Dedifferentiated amniotic fluid mesenchymal stem cell (primary cell): ENCODE measurements at regions not wholly inside any gene's neighbourhood (a gene's known extent, or its start where the extent isn't known, plus 50 kb on each side); places are given as distances from the start of the nearest gene placed in this dataset.
"Not testable (repeated sequence)": the region's sequence is repeated elsewhere in the genome, so short reads cannot be mapped to it uniquely, and the experiment has no call there.

Source experiments
- DNase-seq: peaks from one replicate; pipeline ENCODE4 v3.0.0-alpha.2; 2016; ENCODE audit errors: extremely low spot score

DNA sequence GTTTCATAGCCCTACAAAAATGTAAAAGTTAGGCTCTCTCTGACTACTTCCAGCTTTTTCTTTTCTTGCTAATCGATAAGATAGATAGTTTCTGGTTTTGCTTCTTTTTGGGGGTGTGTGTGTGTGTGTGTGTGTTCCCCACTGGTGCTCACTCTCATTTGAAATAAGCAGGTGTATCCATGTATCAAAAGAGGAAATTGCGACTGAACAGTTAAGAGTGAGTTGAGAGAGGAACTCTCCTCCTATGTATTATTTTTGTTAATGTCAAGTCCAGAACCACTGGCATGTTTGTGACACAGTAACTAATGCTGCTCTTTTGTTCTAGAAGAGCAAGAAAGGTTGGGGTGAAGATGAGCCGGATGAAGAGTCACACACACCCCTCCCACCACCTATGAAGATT, 96.7 kb upstream of the UMPS start:
- no peak for DNase-seq

DNA sequence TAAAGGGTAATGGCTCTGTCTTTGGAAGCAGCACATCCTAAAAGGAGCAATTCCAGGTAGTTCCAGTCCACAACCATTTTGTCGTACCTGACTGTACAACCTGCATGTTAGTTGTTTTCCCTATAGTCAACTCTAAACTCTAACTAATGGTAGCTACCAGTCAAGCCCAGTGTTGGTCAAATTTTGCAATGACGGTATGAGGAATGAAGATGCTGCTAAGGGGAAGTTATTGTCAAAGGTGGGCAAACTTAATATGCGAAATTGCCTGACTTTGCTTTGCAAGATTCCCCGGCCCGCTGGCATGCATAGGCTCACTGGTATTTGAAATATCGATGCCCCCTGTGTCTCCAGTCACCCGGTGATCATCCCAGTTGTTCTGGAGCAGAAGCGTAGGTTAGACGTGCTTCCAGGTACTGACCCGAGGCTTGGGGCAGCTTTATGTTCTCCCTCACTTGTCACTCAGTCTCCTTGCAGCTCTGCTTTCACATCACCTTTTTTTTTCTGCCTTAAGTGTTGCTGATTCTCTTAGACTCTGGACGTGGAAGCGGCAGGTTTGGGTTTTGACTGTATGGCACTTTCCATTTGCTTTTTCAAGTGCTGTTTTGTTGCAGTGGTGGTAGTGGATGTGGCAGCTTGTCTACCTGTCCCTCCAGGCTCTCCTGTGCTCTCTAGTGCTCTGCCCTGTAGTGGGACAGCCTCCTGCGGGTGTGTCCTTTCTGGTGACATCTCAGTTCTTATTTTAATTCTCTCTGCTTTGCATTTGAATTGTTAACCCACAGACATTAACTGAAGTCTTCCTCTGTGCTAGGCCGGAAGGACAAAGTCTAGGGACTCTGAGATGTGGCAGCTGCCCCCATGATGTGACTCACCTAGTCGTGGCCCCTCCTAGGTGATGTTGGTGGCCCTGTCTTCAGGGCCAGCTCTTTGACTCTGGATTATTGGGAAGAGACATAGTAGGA, 95.8 kb upstream of the UMPS start:
- no peak for DNase-seq

DNA sequence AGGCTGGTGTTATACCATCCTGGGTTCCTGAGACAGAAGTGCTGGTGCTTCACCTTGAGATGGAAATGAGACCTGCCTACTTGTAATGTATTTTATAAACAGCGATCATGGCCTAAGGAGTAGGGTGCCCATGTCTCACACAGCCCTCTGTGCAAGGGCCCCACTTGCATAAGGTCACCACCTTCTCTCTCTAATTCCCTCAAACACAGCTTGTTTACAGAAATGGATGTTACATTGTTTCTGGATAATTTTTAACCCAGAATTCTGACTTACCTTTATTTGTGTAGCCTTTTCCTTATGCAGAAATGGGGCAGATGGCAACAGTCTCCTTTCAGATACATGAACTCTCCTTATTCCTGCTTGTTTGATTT, 95.1 kb upstream of the UMPS start:
- DNase-seq: no peak

DNA sequence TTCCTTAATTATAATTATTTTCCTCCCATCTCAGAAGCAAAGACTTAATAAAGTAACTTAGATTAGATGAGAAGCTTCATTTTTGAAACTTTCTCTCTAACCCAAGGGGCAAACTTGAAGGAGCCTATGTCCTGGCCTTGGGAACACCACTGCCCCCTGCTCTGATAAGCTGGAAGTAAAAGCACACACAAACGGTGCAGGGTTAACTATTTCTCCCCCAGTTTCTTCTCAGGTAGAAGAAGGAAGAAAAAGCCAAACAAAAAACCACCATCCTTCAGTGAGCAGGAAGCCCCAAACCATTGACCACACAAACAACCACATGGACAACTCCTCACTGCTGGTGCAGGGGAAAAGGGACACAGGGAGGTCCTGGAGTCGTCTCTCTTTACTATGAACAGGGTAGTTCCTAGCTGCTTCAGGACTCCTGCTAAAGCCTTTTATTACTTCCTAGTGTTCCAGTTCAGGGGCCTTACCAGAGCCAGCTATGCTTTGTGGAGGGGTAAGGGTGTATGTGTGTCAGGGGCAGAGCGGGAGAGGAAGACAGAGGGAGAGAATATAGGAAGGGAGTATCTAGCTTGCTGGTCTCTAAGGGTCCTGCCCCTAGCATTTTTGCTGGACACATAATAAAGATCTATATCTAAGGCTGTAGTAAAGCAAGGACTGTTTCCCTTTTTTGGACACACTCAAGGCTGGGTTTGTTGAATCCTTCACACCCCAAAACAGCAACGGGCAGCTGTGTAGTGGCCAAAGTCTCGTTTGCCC, 94.0 kb upstream of the UMPS start:
- DNase-seq: no peak

DNA sequence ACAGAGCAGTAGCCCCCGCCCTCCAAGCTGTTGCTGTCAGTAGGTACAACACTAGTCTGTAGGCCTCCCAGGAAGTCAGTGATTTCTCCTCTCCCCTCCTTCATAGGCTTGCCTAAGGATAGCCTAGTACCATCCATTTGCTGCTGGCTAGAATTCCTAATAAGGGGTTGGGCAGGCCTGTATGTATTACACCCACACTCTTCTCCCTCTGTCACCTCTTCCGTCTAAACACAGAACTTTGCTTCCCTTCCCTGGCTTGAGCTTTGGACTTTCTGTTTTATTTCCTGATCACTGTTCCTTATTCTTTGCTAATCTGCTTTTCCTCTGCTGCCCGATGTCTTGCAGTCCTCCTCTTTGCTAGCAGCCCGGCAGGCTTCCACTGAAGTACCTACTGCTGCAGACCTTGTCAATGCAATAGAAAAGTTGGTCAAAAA, 93.4 kb upstream of the UMPS start:
- no peak for DNase-seq

DNA sequence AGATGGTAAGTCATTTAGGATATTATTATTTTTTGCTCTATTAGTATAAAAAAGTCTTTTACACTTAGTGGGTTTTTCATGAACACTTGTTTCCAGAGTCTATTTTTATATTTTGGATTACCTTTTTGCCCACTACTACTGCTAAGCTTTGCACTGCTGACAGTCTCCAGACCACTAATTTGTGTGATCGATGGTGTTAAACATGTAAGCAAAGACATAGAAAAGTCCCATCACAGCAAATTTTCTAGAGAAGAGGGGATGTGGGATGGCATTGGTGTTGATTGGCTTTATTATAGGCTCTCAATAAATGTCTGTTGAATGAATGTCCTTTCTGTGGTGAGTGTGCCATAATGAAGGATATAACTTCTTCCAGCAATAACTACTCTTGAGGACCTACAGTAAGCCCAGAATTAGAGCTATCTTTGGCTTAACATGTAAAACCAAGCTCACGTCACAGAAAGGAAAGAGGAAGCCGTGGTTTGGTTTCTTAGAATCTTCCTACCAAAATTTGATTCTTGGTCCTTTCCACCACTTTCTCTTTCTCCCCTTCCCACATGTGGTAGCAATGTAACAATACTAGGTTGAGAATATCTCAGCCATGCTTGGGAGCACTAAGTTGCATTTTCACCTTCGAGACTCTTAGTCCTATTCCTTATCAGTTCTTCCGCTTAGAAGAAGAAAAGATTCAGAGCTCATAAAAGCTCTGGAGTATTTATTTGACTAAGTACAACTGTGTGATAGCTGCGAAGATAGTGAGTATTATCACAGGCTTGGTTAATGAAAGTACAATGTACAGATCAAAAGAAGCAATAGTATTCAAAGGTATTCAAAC, 90.6 kb upstream of the UMPS start:
- no peak for DNase-seq

DNA sequence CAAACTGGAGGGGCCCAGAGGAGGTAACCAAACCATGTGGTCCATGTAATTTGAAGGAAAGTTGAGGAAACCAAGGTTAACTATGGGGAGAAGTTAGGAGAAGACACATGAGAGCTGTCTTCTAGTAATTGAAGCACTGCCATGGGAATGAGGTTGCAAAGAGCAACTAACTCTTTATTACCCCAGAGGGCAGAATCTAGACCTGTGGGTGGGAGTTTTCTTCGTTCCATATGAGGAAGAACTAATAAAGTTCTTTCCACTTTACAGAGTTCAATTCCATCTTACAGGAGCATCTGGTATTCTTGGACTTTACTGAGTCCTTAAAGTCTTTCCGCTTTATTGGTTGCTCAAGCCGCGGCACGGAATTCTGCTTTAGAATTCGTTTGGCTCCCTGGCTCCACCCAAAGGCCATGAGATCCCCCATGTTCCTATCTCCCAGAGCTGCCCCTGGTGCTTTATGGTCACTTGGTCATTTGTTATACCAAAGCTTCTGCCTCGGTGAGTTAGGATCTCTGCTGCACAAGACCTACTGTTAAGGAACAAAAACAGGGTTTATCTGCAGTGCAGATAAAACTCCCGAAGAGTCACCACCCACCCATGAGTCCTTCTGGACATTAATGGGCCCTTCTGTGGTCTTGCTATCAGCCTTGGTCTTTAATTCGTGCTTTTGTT, 89.5 kb upstream of the UMPS start:
- no peak for DNase-seq

DNA sequence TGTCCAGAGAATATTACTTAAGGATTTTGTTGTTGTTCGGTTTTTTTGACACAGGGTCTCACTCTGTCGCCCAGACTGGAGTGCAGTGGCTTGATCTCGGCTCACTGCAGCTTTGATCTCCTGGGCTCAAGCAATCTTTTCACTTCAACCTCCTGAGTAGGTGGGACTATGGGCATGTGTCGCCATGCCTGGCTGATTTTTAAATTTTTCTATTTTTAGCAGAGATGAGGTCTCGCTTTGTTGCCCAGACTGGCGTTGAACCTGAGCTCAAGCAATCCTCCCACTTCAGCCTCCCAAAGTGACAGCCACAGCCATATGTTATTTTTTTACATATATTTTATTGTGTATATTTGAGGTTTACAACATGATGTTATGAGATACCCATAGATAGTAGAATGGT, 86.8 kb upstream of the UMPS start:
- DNase-seq: no peak

DNA sequence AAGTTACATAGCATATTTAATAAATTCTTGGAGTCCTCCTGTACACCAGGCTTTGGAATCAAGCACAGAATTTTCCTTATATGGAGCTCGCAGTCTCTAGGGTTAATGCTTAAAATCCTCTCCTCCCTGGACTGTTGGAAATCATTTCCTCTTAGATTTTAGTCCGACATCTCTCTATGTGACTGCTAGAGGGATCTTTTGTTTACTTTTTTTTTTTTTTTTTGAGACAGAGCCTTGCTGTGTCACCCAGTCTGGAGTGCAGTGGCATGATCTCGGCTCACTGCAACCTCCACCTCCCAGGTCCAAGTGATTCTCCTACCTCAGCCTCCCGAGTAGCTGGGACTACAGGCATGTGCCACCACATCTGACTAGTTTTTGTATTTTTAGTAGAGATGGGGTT, 84.1 kb upstream of the UMPS start:
- not testable (repeated sequence) for DNase-seq

DNA sequence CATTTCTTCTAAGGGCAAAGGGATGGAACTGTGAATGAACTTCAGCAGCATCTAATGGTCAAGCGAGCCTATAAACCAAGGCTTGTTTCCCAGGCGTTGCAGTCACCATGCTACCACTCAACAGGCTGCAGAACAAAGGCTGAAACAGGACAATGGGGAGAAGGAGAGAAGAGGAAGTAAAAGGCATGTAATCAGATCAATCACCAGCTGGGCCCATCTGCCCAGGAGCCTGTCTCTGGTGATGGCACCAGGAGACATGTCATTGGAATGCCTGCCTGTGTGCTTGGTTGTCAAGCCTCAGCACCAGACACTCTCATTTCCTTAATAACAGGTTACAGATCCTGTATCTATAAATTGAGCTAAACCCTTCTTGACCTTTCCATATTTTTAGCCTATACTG, 81.7 kb upstream of the UMPS start:
- DNase-seq: no peak

DNA sequence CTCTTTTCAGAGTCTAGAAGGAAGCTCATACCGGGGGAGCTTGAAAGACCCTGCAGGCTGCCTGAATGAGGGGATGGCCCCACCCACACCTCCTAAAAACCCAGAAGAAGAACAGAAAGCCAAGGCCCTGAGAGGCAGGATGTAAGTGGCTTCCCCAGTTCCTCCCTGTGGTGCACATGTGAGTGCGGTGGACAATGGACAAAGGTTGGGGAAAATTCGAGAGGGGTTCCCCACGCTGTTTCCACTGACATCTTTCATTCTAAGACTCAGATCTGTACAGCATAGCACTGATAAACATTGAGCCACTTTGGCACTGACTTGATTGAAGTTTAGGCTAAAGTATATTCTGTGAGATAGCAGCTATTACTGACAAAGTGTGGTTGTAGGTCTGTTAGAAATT, 79.5 kb upstream of the UMPS start:
- no peak for DNase-seq

DNA sequence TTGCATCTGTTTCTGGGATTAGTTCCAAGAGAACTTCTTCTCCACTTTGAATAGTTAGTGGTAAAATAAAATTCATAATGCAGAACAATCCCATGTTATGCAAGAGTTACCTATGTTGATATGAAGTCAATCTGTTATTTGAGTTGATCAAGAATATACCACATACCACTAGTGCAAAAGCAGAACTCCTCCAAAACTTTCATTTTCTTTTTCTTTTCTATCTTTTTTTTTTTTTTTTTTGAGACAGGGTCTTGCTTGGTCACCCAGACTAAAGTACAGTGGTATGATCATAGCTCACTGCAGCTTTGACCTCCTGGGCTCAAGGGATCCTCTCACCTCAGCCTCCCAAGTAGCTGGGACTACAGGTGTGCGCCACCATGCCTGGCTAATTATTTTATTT, 78.8 kb upstream of the UMPS start:
- not testable (repeated sequence) for DNase-seq

DNA sequence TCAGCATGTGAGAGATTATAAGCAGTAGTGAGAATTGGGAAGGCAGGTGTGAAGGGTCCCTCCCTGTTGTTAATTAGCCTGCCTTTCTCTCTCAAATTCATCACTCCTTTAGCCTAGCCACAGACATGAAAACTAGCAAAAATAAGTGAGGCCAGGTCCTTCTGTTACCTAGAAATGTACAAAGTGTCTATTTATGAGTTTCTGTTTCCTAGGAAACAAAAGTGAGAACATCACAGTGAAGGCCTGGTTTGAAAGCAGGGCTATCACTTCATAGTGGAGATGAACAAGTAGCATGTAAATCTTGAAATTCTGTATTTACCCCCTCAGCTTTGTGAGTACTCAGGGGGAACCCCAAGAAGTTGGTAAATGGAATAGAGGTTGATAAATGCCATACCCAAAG, 78.2 kb upstream of the UMPS start:
- DNase-seq: no peak

DNA sequence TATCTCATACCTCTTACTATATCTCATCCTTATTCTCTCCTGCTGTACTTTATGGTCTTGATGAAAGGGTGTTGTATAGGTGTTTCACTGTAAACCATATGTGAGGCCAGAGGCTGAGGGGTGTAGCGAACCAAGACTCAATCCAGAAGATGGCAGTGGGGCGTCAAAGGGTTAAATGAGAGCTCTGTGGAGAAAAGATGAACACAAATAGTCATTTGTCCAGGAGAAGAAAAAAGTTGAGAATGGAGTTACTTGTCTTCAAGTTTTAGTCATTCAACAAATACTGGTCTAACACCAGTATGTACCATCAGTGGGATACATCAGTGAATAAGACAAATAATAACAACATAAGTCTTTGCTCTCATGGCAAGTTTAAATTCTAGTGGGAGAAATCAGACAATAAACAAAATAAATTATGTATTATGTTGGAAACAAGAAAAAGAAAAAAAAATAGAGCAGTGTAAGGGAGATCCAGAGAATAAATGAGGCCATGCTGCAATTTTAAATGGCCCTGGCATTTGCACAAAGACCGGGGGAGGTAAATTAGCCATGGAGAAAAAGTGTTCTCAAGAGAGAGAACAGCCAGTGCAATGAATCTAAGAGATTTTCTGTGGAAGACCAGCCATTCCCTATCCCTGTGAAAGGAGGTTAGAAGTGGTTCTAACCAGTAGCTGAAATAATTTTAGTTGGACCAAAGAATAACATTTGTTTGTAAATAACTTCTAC, 77.0 kb upstream of the UMPS start:
- no peak for DNase-seq

DNA sequence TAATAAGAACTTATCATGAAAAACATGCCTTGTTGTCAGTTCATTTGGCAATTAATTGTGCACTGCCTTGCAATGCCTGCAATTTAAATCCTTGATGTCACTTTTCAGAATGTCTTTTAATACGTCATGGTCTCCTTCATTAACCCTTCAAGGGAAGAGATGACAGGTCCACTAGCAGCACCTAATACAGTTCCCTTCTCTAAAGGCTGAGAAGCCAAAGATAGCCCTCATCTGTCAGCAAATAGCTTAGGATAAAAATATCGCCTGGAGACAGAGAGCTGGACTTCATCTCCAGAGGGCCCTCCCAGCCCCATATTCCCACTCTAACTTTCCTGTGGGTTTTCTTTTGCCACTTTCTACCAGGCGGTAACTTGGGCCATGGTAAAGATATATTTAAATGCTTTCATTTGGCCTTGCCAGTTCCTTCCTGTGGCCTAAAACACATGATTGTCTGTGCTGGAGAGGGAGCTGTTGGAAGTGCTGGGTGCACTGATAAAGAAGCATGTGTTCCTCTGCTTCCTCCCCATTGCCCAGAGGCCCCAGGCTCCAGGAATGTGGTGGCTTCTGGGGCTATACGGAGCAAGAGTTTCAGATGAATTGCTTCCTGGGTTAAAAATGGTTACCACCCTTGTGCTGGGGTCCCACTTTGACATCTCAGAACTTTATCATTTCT, 76.3 kb upstream of the UMPS start:
- no peak for DNase-seq

DNA sequence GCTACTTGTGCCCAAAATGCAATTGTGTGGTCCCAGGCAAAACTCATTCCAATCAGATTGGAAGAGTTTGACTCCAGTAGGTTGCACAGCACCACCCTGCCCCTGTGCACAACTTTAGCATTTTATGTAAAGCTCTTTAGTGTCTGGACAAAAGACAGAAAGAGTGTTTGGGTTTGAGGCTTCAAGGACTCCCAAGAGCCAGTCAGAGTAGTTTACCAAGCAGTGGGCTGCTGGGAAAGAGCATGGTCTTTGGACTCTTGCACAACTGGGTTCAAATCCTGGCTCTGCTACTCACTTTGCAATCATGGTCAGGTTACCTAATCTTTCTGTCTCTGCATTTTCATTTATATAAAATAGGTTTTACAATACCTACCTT, 75.8 kb upstream of the UMPS start:
- no peak for DNase-seq

DNA sequence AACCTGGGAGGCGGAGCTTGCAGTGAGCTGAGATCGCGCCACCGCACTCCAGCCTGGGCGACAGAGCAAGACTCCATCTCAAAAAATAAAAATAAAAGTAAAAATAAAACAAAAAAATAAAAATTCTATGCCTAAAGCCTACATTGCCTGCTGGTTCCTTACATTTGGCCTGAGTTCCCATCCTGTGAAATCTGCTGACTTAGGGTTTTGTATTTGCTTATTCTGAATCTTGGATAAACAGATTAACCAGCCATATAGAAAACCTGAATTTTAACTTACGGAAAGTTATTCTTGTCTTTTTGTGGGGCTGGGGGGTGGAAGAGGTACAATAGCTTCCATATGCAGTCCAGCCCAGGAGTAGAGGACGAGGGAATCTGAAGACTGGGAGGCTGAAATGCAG, 73.7 kb upstream of the UMPS start:
- DNase-seq: no peak

DNA sequence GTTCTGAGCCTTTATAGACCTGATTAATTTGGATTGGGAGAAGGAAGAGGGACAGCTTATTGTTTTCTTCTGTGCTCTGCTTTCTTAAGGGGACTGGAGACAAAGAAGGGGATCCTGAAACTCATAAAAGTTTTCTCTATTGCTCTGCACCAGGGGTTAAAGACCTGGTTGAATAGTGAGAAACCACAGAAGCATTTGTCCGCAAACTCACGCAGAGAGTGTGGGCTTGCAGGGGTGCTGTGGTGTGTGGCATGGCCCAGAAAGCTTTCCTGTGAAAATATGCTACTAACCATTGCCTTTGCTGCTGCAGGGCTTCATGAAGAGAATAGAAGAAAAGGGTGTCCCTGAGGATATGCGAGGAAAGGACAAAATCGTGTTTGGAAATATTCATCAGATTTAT, 73.1 kb upstream of the UMPS start:
- no peak for DNase-seq

DNA sequence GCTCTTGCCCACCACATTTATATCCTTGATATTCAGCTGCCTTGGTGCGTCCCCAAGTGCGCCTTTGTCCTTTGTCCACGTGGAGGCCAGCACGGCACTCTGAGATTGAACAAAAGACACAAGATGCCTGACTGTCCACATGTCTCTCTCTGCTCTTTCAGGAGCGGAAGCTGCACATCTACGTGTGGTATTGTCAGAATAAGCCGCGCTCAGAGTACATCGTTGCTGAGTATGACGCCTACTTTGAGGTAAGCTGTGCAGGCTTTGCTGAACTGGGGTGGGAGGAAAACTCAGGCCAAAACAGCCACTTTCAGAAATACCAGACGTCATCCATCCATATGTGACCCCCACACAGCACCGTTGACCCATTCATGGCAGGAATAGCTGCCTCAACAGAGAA, 72.0 kb upstream of the UMPS start:
- no peak for DNase-seq

DNA sequence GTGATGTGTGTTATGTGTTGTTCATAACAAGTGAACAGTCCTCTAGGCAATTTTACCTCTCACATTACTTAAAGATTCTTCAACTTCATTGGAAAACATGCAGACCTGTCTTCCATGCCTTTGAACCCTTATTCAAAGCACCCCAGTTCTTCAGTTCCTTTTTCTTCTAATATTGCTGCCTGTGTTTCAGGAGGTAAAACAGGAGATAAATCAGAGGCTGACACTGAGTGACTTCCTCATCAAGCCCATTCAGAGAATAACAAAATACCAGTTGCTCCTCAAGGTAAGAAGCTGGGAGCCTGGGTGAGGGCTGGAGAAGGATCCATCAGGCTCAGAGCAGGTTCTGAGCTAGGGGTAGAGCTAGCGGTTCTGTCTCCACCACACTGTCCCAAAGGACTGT, 71.1 kb upstream of the UMPS start:
- no peak for DNase-seq

DNA sequence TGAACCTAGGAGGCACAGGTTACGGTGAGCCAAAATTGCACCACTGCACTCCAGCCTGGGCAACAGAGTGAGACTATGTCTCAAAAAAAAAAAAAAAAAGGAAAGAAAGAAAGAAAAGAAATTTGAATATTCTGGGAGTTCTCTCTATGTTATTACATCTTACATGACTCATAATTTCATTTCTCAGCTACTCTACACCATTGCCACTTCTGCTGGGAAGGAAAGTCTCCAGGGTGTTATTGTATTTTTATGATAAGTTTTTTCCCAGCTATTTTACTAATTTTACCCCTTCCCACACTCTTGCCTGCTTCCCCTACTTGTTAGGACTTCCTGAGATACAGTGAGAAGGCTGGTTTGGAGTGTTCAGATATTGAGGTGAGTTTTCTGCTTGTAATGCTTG, 69.7 kb upstream of the UMPS start:
- DNase-seq: no peak
